ENCODE measurements at regions not wholly inside any gene's neighbourhood (a gene's known extent, or its start where the extent isn't known, plus 50 kb on each side); places are given as distances from the start of the nearest gene placed in this dataset.

DNA sequence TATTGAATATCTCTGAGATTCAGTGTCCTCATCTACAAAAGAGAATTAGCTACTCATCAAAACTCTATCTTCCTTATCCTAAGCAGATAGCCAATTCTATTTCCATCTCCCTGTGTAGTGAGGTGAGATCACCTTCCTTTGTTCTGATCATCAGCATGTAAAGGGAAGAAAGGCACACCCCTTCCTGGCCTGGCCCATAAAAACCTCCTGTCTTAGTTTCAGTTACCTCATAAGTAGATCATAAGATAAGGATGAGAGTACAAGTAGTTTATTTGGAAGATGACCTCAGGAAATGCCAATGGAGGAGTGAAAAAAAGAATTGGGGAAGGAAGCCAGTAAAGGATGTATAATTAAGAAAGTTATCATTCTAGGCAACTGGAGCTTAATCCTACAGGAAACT lies 114.5 kb upstream of the GADL1 start:
- TF ChIP-seq, protein P1, sequence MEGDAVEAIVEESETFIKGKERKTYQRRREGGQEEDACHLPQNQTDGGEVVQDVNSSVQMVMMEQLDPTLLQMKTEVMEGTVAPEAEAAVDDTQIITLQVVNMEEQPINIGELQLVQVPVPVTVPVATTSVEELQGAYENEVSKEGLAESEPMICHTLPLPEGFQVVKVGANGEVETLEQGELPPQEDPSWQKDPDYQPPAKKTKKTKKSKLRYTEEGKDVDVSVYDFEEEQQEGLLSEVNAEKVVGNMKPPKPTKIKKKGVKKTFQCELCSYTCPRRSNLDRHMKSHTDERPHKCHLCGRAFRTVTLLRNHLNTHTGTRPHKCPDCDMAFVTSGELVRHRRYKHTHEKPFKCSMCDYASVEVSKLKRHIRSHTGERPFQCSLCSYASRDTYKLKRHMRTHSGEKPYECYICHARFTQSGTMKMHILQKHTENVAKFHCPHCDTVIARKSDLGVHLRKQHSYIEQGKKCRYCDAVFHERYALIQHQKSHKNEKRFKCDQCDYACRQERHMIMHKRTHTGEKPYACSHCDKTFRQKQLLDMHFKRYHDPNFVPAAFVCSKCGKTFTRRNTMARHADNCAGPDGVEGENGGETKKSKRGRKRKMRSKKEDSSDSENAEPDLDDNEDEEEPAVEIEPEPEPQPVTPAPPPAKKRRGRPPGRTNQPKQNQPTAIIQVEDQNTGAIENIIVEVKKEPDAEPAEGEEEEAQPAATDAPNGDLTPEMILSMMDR (IDR thresholded peaks at IDR 0.05; ENCODE audit: low read length) = no peak
- TF ChIP-seq EZH2 (IDR thresholded peaks at IDR 0.05; ENCODE audit: borderline replicate concordance, low read length) = no peak
